ENCODE measurements at regions not wholly inside any gene's neighbourhood (a gene's known extent, or its start where the extent isn't known, plus 50 kb on each side); places are given as distances from the start of the nearest gene placed in this dataset.

GRCh38 chr10:113301342-113301984, 251.4 kb upstream of the HABP2 start (continued):
- TF ChIP-seq ZNF211 (tag by site-specific recombination; IDR thresholded peaks at IDR 0.05; ENCODE audit: low read depth) (no peak), BCL11A (tag by site-specific recombination; IDR thresholded peaks at IDR 0.05; ENCODE audit: low read depth) (no peak), ZNF571 (tag by site-specific recombination; IDR thresholded peaks at IDR 0.05) (no peak), ZNF48 (tag by site-specific recombination; IDR thresholded peaks at IDR 0.05) (no peak), ZNF701 (tag by site-specific recombination; IDR thresholded peaks at IDR 0.05) (no peak)

GRCh38 chr10:113302062-113302461, 250.8 kb upstream of the HABP2 start:
- no peak overlapping the region for H3K4me3 ChIP-seq (ENCODE audit: low read depth, low read length)
- TF ChIP-seq ZNF248 (tag by site-specific recombination; IDR thresholded peaks at IDR 0.05): no peak
- no peak for TF ChIP-seq ZNF266 (tag by site-specific recombination; IDR thresholded peaks at IDR 0.05; ENCODE audit: low read depth)
- no peak for TF ChIP-seq HOXD13 (CRISPR knock-in tag; IDR thresholded peaks at IDR 0.05; ENCODE audit: borderline replicate concordance)
- TF ChIP-seq ZNF157 (tag by site-specific recombination; IDR thresholded peaks at IDR 0.05): no peak
- no peak for TF ChIP-seq SP7 (tag by site-specific recombination; IDR thresholded peaks at IDR 0.05)
- TF ChIP-seq ZNF626 (tag by site-specific recombination; IDR thresholded peaks at IDR 0.05): no peak
- no peak for TF ChIP-seq KLF1 (tag by site-specific recombination; IDR thresholded peaks at IDR 0.05)
- no peak for TF ChIP-seq ZNF138 (tag by site-specific recombination; IDR thresholded peaks at IDR 0.05; ENCODE audit: borderline replicate concordance)
- no peak for TF ChIP-seq ZNF404 (tag by site-specific recombination; IDR thresholded peaks at IDR 0.05)
- no peak for TF ChIP-seq ZBTB10 (tag by site-specific recombination; IDR thresholded peaks at IDR 0.05)
- TF ChIP-seq OVOL3 (tag by site-specific recombination; IDR thresholded peaks at IDR 0.05): no peak
- no peak for TF ChIP-seq ZNF513 (tag by site-specific recombination; IDR thresholded peaks at IDR 0.05)
- TF ChIP-seq ZEB2 (tag by site-specific recombination; IDR thresholded peaks at IDR 0.05): no peak
- no peak for TF ChIP-seq YY1 (tag by site-specific recombination; IDR thresholded peaks at IDR 0.05)
- TF ChIP-seq ZNF23 (tag by site-specific recombination; IDR thresholded peaks at IDR 0.05; ENCODE audit: borderline replicate concordance): no peak
- TF ChIP-seq SCRT2 (tag by site-specific recombination; IDR thresholded peaks at IDR 0.05): no peak
- H3K4me1 ChIP-seq (ENCODE audit: control insufficient read depth, insufficient read depth, low read length): no peaks in the 10 kb centered on the region
- no peaks in the 10 kb centered on the region for H3K36me3 ChIP-seq (ENCODE audit: control insufficient read depth in 2 of 2, insufficient read depth in 1 of 2, low read length in 2 of 2)
- no peak overlapping the region for H3K27ac ChIP-seq (ENCODE audit: extremely low read depth, low read depth, low read length)
- no peaks in the 10 kb centered on the region for H3K9me3 ChIP-seq (ENCODE audit: control insufficient read depth, insufficient read depth, low read depth, low read length)
- POLR2A ChIA-PET: no interaction called here
- CTCF ChIA-PET: interaction anchor here (0.6 to 1.5 kb wide), 4 partner anchors 17 to 261 kb away, joined by 3 to 5 read pairs (median 4); no protein-coding TSS in a partner anchor

- Histone ChIP-seq H3K9me3 (ENCODE audit: control insufficient read depth, insufficient read depth, low read depth, low read length) (no peaks in the 10 kb centered on the region), H3K27ac (ENCODE audit: extremely low read depth, low read depth, low read length) (no peak overlapping the region), H3K36me3 (ENCODE audit: control insufficient read depth in 2 of 2, insufficient read depth in 1 of 2, low read length in 2 of 2) (no peaks in the 10 kb centered on the region), H3K4me1 (ENCODE audit: control insufficient read depth, insufficient read depth, low read length) (no peaks in the 10 kb centered on the region), H3K4me3 (ENCODE audit: low read depth, low read length) (no peak overlapping the region)
- CTCF ChIA-PET: no interaction called here
- POLR2A ChIA-PET: no interaction called here
- no peak for TF ChIP-seq MZF1 (tag by site-specific recombination; IDR thresholded peaks at IDR 0.05; ENCODE audit: borderline replicate concordance)
- no peak for TF ChIP-seq ZNF280D (tag by site-specific recombination; IDR thresholded peaks at IDR 0.05)
- TF ChIP-seq ZBTB20 (tag by site-specific recombination; IDR thresholded peaks at IDR 0.05): peak; percentile 79
- no peak for TF ChIP-seq ZNF16 (tag by site-specific recombination; IDR thresholded peaks at IDR 0.05; ENCODE audit: low read depth)
- TF ChIP-seq ATF2 (tag by site-specific recombination; IDR thresholded peaks at IDR 0.05; ENCODE audit: low read depth): 0 out of 2 replicates have a peak, but pooled peaks have one; percentile 5
Measured at GRCh38 chr10:113303544-113304146, 249.2 kb upstream of the HABP2 start.

Data from HEK293 (cell line).